H9 (cell line): ENCODE measurements at regions not wholly inside any gene's neighbourhood (a gene's known extent, or its start where the extent isn't known, plus 50 kb on each side); places are given as distances from the start of the nearest gene placed in this dataset.

Experiments used
- DNase-seq: peaks from one replicate; pipeline ENCODE4 v3.0.0-alpha.2; 2017
- H2AFZ ChIP-seq: one replicate; pipeline ENCODE4 v1.6.1; 2013; ENCODE audit warnings: mild to moderate bottlenecking, low read length, control low read depth, moderate library complexity
- H2AK5ac ChIP-seq: 2 replicates; pipeline ENCODE4 v1.6.1; 2013; ENCODE audit warnings: low read length, control low read depth, mixed read lengths; ENCODE audit not compliant: insufficient read length
- H2BK120ac ChIP-seq: one replicate; pipeline ENCODE4 v1.6.1; 2013; ENCODE audit warnings: low read depth, mild to moderate bottlenecking, low read length, control low read depth, inconsistent platforms; ENCODE audit not compliant: poor library complexity, severe bottlenecking
- H2BK12ac ChIP-seq: 2 replicates; pipeline ENCODE4 v1.6.1; 2013; ENCODE audit warnings: low read length, control low read depth, mixed read lengths, low read depth; ENCODE audit not compliant: insufficient read length
- H2BK15ac ChIP-seq: 2 replicates; pipeline ENCODE4 v1.6.1; 2013; ENCODE audit warnings: low read depth, low read length, control low read depth
- H2BK20ac ChIP-seq: one replicate; pipeline ENCODE4 v1.6.1; 2013; ENCODE audit warnings: low read depth, mild to moderate bottlenecking, low read length, control low read depth, inconsistent platforms; ENCODE audit not compliant: poor library complexity, severe bottlenecking
- H2BK5ac ChIP-seq: 2 replicates; pipeline ENCODE4 v1.6.1; 2013; ENCODE audit warnings: low read length, control low read depth, mixed read lengths; ENCODE audit not compliant: insufficient read length
- H3K14ac ChIP-seq: 2 replicates; pipeline ENCODE4 v1.6.1; 2013; ENCODE audit warnings: low read length, control low read depth; ENCODE audit not compliant: insufficient read depth
- H3K18ac ChIP-seq: 2 replicates; pipeline ENCODE4 v1.6.1; 2013; ENCODE audit warnings: low read depth, mild to moderate bottlenecking, mixed read lengths, low read length, control low read depth; ENCODE audit not compliant: insufficient read length
- H3K23ac ChIP-seq: 2 replicates; pipeline ENCODE4 v1.6.1; 2013; ENCODE audit warnings: low read length, control low read depth, mixed read lengths, low read depth; ENCODE audit not compliant: insufficient read length
- H3K23me2 ChIP-seq: 2 replicates; pipeline ENCODE4 v1.6.1; 2013; ENCODE audit warnings: low read depth, mild to moderate bottlenecking, mixed read lengths, low read length, control low read depth; ENCODE audit not compliant: insufficient read length, poor library complexity, severe bottlenecking
- H3K27ac ChIP-seq: 2 replicates; pipeline ENCODE4 v1.5.1; 2013; ENCODE audit warnings: low read length, control low read depth, mixed read lengths, low read depth; ENCODE audit not compliant: insufficient read length
- H3K27me3 ChIP-seq: 2 replicates; pipeline ENCODE4 v1.6.1; 2013; ENCODE audit warnings: low read length, control low read depth, inconsistent platforms; ENCODE audit not compliant: insufficient read depth
- H3K4ac ChIP-seq: 2 replicates; pipeline ENCODE4 v1.6.1; 2013; ENCODE audit warnings: low read depth, mild to moderate bottlenecking, control low read depth, inconsistent platforms, low read length, moderate library complexity
- H3K4me1 ChIP-seq: 2 replicates; pipeline ENCODE4 v1.6.1; 2013; ENCODE audit warnings: low read length, control low read depth, inconsistent platforms; ENCODE audit not compliant: insufficient read depth
- H3K4me2 ChIP-seq: 2 replicates; pipeline ENCODE4 v1.6.1; 2013; ENCODE audit warnings: low read length, control low read depth, mixed read lengths; ENCODE audit not compliant: insufficient read length, insufficient read depth
- H3K56ac ChIP-seq: 2 replicates; pipeline ENCODE4 v1.6.1; 2013; ENCODE audit warnings: low read depth, mild to moderate bottlenecking, mixed read lengths, low read length, control low read depth; ENCODE audit not compliant: insufficient read length
- H3K79me1 ChIP-seq: 2 replicates; pipeline ENCODE4 v1.6.1; 2013; ENCODE audit warnings: low read depth, mild to moderate bottlenecking, moderate library complexity, low read length, control low read depth, inconsistent platforms; ENCODE audit not compliant: insufficient read depth, poor library complexity, severe bottlenecking
- H3K79me2 ChIP-seq: 2 replicates; pipeline ENCODE4 v1.6.1; 2013; ENCODE audit warnings: low read length, control low read depth, inconsistent platforms; ENCODE audit not compliant: insufficient read depth
- H3K9ac ChIP-seq: 2 replicates; pipeline ENCODE4 v1.6.1; 2013; ENCODE audit warnings: low read length, control low read depth, mixed read lengths; ENCODE audit not compliant: insufficient read length; ENCODE audit errors: extremely low read depth
- H3K9me3 ChIP-seq: one replicate; pipeline ENCODE4 v1.6.1; 2013; ENCODE audit warnings: low read depth, low read length, inconsistent platforms; ENCODE audit not compliant: control insufficient read depth
- H3T11ph ChIP-seq: one replicate; pipeline ENCODE4 v1.6.1; 2013; ENCODE audit warnings: mild to moderate bottlenecking, low read length, control low read depth, inconsistent platforms
- H4K20me1 ChIP-seq: one replicate; pipeline ENCODE4 v1.6.1; 2013; ENCODE audit not compliant: control insufficient read depth, insufficient read length, insufficient read depth
- H4K5ac ChIP-seq: 2 replicates; pipeline ENCODE4 v1.6.1; 2013; ENCODE audit warnings: low read depth, mild to moderate bottlenecking, mixed read lengths, low read length, control low read depth; ENCODE audit not compliant: insufficient read length
- H4K8ac ChIP-seq: replicated peaks from 2 replicates; pipeline ENCODE4 v1.6.1; 2013; ENCODE audit warnings: low read length, control low read depth, mixed read lengths, low read depth; ENCODE audit not compliant: insufficient read length
- H4K91ac ChIP-seq: 2 replicates; pipeline ENCODE4 v1.6.1; 2013; ENCODE audit warnings: low read depth, mild to moderate bottlenecking, moderate library complexity, mixed read lengths, low read length, control low read depth; ENCODE audit not compliant: insufficient read length
- H3K27ac Mint-ChIP-seq, 3 experiments: 2 replicates in 2 of 3; 3 replicates in 1 of 3; pipeline ENCODE4 v1.8.0; 2020 to 2021; ENCODE audit warnings: mixed read lengths in 3 of 3, mild to moderate bottlenecking in 1 of 3, moderate library complexity in 1 of 3
- H3K27me3 Mint-ChIP-seq: 2 replicates; pipeline ENCODE4 v1.8.0; 2021; ENCODE audit warnings: low read depth, mild to moderate bottlenecking, moderate library complexity, mixed read lengths
- H3K36me3 Mint-ChIP-seq, 3 experiments: 2 replicates in 2 of 3; 3 replicates in 1 of 3; pipeline ENCODE4 v1.8.0; 2020 to 2021; ENCODE audit warnings: low read depth in 3 of 3, mixed read lengths in 3 of 3; ENCODE audit not compliant: insufficient read depth in 1 of 3
- H3K4me1 Mint-ChIP-seq, 2 experiments: 2 replicates each; pipeline ENCODE4 v1.8.0; 2020; ENCODE audit warnings: mixed read lengths in 2 of 2
- H3K4me3 Mint-ChIP-seq, 2 experiments: 2 replicates in 1 of 2; 3 replicates in 1 of 2; pipeline ENCODE4 v1.8.0; 2020 to 2021; ENCODE audit warnings: mild to moderate bottlenecking in 2 of 2, mixed read lengths in 2 of 2, moderate library complexity in 1 of 2
- H3K9me3 Mint-ChIP-seq, 2 experiments: 2 replicates in 1 of 2; 3 replicates in 1 of 2; pipeline ENCODE4 v1.8.0; 2020; ENCODE audit warnings: mild to moderate bottlenecking in 2 of 2, mixed read lengths in 2 of 2, moderate library complexity in 1 of 2
- CTCF ChIP-seq: fragments of 200-600 bp; sonication (generic); conservative IDR thresholded peaks from 3 replicates; pipeline ENCODE4 v1.8.0; 2021; ENCODE audit warnings: antibody characterized with exemption, mild to moderate bottlenecking
- WGBS: extraction: QIAGEN DNeasy Blood & Tissue Kit; methylation state at CpG from one replicate; pipeline ENCODE4 v1.1.7; 2013; ENCODE audit warnings: missing lambda C conversion rate, low lambda C conversion rate, mixed read lengths; ENCODE audit not compliant: insufficient read length; ENCODE audit errors: extremely low coverage; 5-methylcytosine and 5-hydroxymethylcytosine counted together

GRCh38 chr10:28800144-28800543 lies 122.8 kb downstream of the BAMBI start:
- H3K23me2 ChIP-seq = no peaks in the 10 kb centered on the region
- no peak overlapping the region for H3T11ph ChIP-seq
- H3K79me2 ChIP-seq = no peaks in the 10 kb centered on the region
- no peak overlapping the region for H2BK120ac ChIP-seq
- H4K91ac ChIP-seq = no peak overlapping the region
- H2BK5ac ChIP-seq = no peak overlapping the region
- no CpG with 5 or more reads among the region's 5 CpGs for WGBS
- H3K27me3 ChIP-seq = no peaks in the 10 kb centered on the region
- no peak overlapping the region for H2BK20ac ChIP-seq
- peaks cover 2% of the 10 kb centered on the region; the same call in 1 of the 2 replicates for H3K4me1 ChIP-seq
- H3K23ac ChIP-seq = no peak overlapping the region
- DNase-seq = no peak
- no peak overlapping the region for H4K8ac ChIP-seq
- no peak overlapping the region for H3K9ac ChIP-seq
- no peak overlapping the region for H4K5ac ChIP-seq
- H3K4ac ChIP-seq = no peak overlapping the region
- no peaks in the 10 kb centered on the region for H3K79me1 ChIP-seq
- Mint-ChIP-seq H3K9me3 (no peaks in the 10 kb centered on the region; a peak in 1 of 5 replicates), H3K27me3 (no peaks in the 10 kb centered on the region; the same call in 1 of the 2 replicates), H3K36me3 (no peaks in the 10 kb centered on the region), H3K27ac (peak overlapping the region in 1 of 3 experiments; percentile 27; a peak in 1 of 7 replicates), H3K4me1 (peaks cover 26 to 30% of the 10 kb centered on the region in 2 experiments), H3K4me3 (no peak overlapping the region)
- no peak overlapping the region for H3K56ac ChIP-seq
- H3K27ac ChIP-seq = no peak overlapping the region
- H4K20me1 ChIP-seq = no peaks in the 10 kb centered on the region
- no peak overlapping the region for H2AFZ ChIP-seq
- no peak for TF ChIP-seq CTCF
- H3K4me2 ChIP-seq = no peak overlapping the region
- H2BK15ac ChIP-seq = no peak overlapping the region
- H3K9me3 ChIP-seq = no peaks in the 10 kb centered on the region
- H2AK5ac ChIP-seq = no peak overlapping the region
- no peak overlapping the region for H2BK12ac ChIP-seq
- H3K18ac ChIP-seq = no peak overlapping the region
- H3K14ac ChIP-seq = no peak overlapping the region
